ENCODE measurements at regions not wholly inside any gene's neighbourhood (a gene's known extent, or its start where the extent isn't known, plus 50 kb on each side); places are given as distances from the start of the nearest gene placed in this dataset.

DNA sequence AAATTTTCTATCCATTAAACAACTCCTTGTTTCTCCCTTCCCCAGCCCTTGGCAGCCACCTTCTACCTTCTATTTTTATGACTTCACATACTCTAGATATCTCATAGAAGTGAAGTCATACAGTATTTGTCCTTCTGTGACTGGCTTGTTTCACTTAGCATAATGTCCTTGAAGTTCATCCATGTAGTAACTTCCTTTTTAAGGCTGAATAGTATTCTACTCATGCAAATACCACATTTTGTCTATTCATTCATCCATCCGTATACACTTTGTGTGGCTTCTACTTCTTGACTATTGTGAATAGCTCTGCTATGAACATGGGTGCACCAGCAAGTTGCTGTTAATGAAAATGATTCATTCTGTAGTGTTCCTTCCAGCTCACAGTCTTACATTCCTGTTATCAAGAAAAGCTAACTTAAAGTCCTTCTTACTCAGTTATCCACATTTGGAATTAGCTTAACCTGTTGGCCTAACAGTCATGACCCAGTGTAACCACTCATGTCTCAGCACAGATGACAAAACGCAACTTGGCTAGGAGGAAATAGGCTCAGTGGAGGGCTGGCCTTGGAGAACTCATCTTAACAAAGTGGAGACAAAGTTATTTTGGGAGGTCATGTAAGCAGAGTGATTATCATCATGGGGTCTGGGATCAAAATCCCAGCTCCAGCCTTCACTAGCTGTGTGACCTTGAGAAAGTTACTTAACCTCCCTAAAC, 129.7 kb upstream of the MAP3K1 start:
- WGBS = 89% methylated on average over 2 of the region's 2 CpGs
- no peaks in the 10 kb centered on the region for H3K36me3 ChIP-seq
- no peak for DNase-seq (ENCODE audit: low spot score in 2 of 2)
- no peak overlapping the region for H3K27ac ChIP-seq
- no peaks in the 10 kb centered on the region for H3K27me3 ChIP-seq
- peaks cover 3% of the 10 kb centered on the region for H3K4me1 ChIP-seq
- no peak overlapping the region for H3K4me3 ChIP-seq
- H3K9me3 ChIP-seq = no peaks in the 10 kb centered on the region
- TF ChIP-seq POLR2AphosphoS5 (IDR thresholded peaks at IDR 0.05) (no peak), EP300 (IDR thresholded peaks at IDR 0.05) (no peak)

DNA sequence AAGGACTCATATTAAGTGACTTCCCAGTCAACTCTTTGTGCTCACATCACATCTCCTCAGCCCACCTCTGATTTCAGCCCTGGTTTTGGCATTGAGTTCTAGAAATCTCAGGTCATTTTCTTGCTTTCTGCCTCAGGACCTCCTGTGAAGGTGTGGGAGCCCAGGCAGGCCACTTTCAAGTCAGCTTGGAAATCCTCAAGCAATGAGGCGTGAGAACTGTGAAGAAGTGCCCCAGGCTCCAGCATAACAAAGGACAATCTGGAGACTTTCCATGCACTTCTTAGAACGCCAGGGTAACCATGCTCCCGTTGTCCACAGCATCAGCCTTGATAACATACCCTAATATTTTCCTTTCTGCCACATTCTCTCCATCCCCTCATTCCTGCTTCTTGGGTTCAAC, 131.2 kb upstream of the MAP3K1 start:
- no peak for DNase-seq (ENCODE audit: low spot score in 2 of 2)
- no peaks in the 10 kb centered on the region for H3K36me3 ChIP-seq
- H3K4me3 ChIP-seq = no peak overlapping the region
- 62% methylated on average over 3 of the region's 3 CpGs for WGBS
- TF ChIP-seq POLR2A (IDR thresholded peaks at IDR 0.05) (no peak), EP300 (IDR thresholded peaks at IDR 0.05) (no peak), POLR2AphosphoS5 (IDR thresholded peaks at IDR 0.05) (no peak)
- TF ChIP-seq, protein P1, sequence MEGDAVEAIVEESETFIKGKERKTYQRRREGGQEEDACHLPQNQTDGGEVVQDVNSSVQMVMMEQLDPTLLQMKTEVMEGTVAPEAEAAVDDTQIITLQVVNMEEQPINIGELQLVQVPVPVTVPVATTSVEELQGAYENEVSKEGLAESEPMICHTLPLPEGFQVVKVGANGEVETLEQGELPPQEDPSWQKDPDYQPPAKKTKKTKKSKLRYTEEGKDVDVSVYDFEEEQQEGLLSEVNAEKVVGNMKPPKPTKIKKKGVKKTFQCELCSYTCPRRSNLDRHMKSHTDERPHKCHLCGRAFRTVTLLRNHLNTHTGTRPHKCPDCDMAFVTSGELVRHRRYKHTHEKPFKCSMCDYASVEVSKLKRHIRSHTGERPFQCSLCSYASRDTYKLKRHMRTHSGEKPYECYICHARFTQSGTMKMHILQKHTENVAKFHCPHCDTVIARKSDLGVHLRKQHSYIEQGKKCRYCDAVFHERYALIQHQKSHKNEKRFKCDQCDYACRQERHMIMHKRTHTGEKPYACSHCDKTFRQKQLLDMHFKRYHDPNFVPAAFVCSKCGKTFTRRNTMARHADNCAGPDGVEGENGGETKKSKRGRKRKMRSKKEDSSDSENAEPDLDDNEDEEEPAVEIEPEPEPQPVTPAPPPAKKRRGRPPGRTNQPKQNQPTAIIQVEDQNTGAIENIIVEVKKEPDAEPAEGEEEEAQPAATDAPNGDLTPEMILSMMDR (IDR thresholded peaks at IDR 0.05) = no peak
- peaks cover 3% of the 10 kb centered on the region for H3K4me1 ChIP-seq
- H3K9me3 ChIP-seq = no peaks in the 10 kb centered on the region
- no peak overlapping the region for H3K27ac ChIP-seq
- H3K27me3 ChIP-seq = no peaks in the 10 kb centered on the region

DNA sequence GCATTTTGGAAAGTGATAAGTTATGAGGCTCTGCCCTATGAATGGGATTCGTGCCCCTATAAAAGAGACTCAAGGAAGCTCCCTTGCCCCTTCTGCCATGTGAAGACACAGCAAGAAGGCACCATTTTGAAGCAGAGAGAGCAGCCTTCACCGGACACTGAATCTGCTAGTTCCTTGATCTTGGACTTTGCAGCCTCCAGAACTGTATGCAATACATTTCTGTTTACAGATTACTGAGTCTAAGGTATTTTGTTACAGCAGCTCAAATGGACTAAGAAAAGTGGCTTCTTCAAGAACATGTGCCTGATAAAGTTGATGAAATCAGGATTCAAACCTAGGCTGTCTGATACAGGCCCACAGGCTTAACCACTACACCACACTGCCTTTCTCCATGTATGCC, 131.6 kb upstream of the MAP3K1 start:
- Histone ChIP-seq H3K36me3 (no peaks in the 10 kb centered on the region), H3K27ac (no peak overlapping the region), H3K27me3 (no peaks in the 10 kb centered on the region), H3K4me3 (no peak overlapping the region), H3K9me3 (no peaks in the 10 kb centered on the region), H3K4me1 (peaks cover 3% of the 10 kb centered on the region)
- TF ChIP-seq, protein P1 (IDR thresholded peaks at IDR 0.05) = no peak
- TF ChIP-seq POLR2A (IDR thresholded peaks at IDR 0.05) = no peak
- TF ChIP-seq EP300 (IDR thresholded peaks at IDR 0.05) = no peak
- TF ChIP-seq POLR2AphosphoS5 (IDR thresholded peaks at IDR 0.05) = no peak
- WGBS = 88% methylated on average over 2 of the region's 2 CpGs
- DNase-seq (ENCODE audit: low spot score in 2 of 2) = no peak

DNA sequence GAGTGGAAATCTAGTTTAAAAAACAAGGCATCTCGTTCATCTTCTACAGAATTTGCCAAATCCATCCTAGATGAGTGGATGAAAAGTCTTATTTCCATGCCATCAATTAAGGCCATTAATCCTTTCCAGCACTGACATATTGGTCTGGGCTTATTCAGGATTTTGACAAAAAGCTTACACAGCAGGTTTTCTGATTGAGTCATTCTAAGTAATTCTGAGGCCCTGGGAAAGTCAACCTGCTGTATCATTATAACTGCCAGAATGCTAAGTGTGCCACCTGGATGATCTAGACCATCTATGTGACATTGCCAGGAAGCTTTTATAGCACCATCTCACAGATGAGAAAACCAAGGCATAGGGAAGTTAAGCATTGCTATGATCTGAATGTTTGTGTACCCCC, 132.1 kb upstream of the MAP3K1 start:
- H3K27ac ChIP-seq = no peak overlapping the region
- no peak for TF ChIP-seq EP300 (IDR thresholded peaks at IDR 0.05)
- no peak for TF ChIP-seq POLR2AphosphoS5 (IDR thresholded peaks at IDR 0.05)
- no peak for TF ChIP-seq POLR2A (IDR thresholded peaks at IDR 0.05)
- TF ChIP-seq, protein P1 (IDR thresholded peaks at IDR 0.05) = no peak
- H3K4me3 ChIP-seq = no peak overlapping the region
- no peak for DNase-seq (ENCODE audit: low spot score in 2 of 2)
- peaks cover 6% of the 10 kb centered on the region for H3K4me1 ChIP-seq
- no peaks in the 10 kb centered on the region for H3K36me3 ChIP-seq
- H3K9me3 ChIP-seq = no peaks in the 10 kb centered on the region
- H3K27me3 ChIP-seq = no peaks in the 10 kb centered on the region
- 95% methylated on average over 1 of the region's 1 CpG for WGBS

DNA sequence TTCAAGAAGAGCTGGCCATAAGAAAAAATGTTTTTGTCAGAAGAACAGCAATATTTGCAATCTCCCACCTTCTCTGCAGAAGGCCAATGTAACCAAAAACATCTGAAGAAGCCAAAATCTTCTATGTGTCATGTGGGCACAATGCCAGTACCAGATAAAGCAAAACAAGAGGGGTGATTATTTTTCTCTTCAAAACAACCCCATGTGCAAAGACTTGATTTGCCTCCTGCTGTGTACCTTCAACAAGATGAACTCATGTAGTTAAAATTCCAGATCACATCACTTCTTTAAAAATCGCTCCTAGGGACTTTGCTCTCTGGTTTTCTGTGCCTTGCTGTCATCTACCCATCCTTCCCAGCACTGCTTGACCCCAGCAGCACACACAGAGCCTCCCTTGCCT, 134.0 kb upstream of the MAP3K1 start:
- no peaks in the 10 kb centered on the region for H3K9me3 ChIP-seq
- no peaks in the 10 kb centered on the region for H3K36me3 ChIP-seq
- no peak overlapping the region for H3K4me3 ChIP-seq
- H3K27ac ChIP-seq = no peak overlapping the region
- TF ChIP-seq POLR2AphosphoS5 (IDR thresholded peaks at IDR 0.05) (no peak), POLR2A (IDR thresholded peaks at IDR 0.05) (no peak), EP300 (IDR thresholded peaks at IDR 0.05) (no peak)
- TF ChIP-seq, protein P1 (IDR thresholded peaks at IDR 0.05) = no peak
- H3K4me1 ChIP-seq = peaks cover 20% of the 10 kb centered on the region
- no peaks in the 10 kb centered on the region for H3K27me3 ChIP-seq
- 83% methylated on average over 1 of the region's 1 CpG for whole genome bisulfite sequencing
- no peak for DNase-seq (ENCODE audit: low spot score in 2 of 2)

DNA sequence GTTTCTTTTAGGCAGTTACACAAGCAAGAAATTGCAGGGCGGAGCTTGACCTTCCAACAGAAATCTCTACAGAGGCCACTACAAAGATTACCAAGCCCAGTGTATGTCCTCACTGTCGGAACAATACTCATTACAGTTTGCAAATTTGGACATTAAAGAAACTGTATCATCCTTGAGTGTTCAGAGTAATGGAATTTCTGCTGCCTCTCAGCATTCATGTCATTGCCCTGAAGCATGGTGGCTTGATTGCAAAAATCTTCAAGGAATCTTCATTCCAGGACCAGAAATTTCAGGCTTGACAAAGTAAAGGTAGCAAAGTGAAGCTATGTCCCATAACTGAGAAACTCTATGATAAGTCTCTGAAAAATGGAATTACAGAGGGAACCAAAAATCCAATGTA, 134.6 kb upstream of the MAP3K1 start:
- Histone ChIP-seq H3K36me3 (no peaks in the 10 kb centered on the region), H3K27me3 (no peaks in the 10 kb centered on the region), H3K4me3 (no peak overlapping the region), H3K4me1 (peaks cover 26% of the 10 kb centered on the region), H3K9me3 (no peaks in the 10 kb centered on the region), H3K27ac (no peak overlapping the region)
- no peak for DNase-seq (ENCODE audit: low spot score in 2 of 2)
- WGBS = 81% methylated on average over 2 of the region's 2 CpGs
- TF ChIP-seq POLR2A (IDR thresholded peaks at IDR 0.05) (no peak), POLR2AphosphoS5 (IDR thresholded peaks at IDR 0.05) (no peak), EP300 (IDR thresholded peaks at IDR 0.05) (no peak)
- TF ChIP-seq, protein P1 (IDR thresholded peaks at IDR 0.05) = no peak

Data from suprapubic skin (tissue), 4 donors.